Esophagus squamous epithelium (tissue), 5 donors: ENCODE measurements at regions not wholly inside any gene's neighbourhood (a gene's known extent, or its start where the extent isn't known, plus 50 kb on each side); places are given as distances from the start of the nearest gene placed in this dataset.

Experiments used
- DNase-seq: peaks from one replicate; lab custom pipeline; 2025; lab: John Stamatoyannopoulos, UW
- H3K27ac ChIP-seq, 4 donors: fragments of 200-600 bp; sonication (generic); one replicate each; pipeline ENCODE4 v1.5.1; 2016 to 2019; ENCODE audit warnings: mild to moderate bottlenecking in 1 of 4
- H3K27me3 ChIP-seq, 4 donors: fragments of 200-600 bp; sonication (generic); 1 replicate in 3 of 4; 2 replicates in 1 of 4; pipeline versions ENCODE4 v1.5.1 to v1.6.0; 2017 to 2021; ENCODE audit warnings: antibody characterized with exemption in 1 of 4
- H3K36me3 ChIP-seq, 3 donors: fragments of 200-600 bp; sonication (generic); one replicate each; pipeline ENCODE4 v1.5.1; 2016 to 2019
- H3K4me1 ChIP-seq, 3 donors: fragments of 200-600 bp; sonication (generic); one replicate each; pipeline ENCODE4 v1.5.1; 2017 to 2019
- H3K4me3 ChIP-seq, 4 donors: fragments of 200-600 bp; sonication (generic); 1 replicate in 3 of 4; 2 replicates in 1 of 4; pipeline ENCODE4 v1.5.1; 2016 to 2019; ENCODE audit warnings: mild to moderate bottlenecking in 2 of 4, moderate library complexity in 1 of 4
- H3K9me3 ChIP-seq, 3 donors: fragments of 200-600 bp; sonication (generic); one replicate each; pipeline ENCODE4 v1.5.1; 2016 to 2019
- POLR2A ChIP-seq, 4 donors: fragments of 450-650 bp; IDR thresholded peaks; one replicate each; pipeline ENCODE4 v1.6.1; 2017; ENCODE audit warnings: antibody characterized with exemption in 4 of 4, mild to moderate bottlenecking in 4 of 4, moderate library complexity in 3 of 4
- WGBS, 2 donors: methylation state at CpG; one replicate each; pipeline ENCODE4 v1.1.5; 2018; 5-methylcytosine and 5-hydroxymethylcytosine counted together
- intact Hi-C: fragments of 100-400 bp; cut with DNase I; formaldehyde crosslinking; loops from one replicate; pipeline ENCODE4 v1.15.0; 2022
- TF ChIP-seq, protein P1 (sequence below), 6 experiments: fragments of 450-650 bp in 4 of 6; fragments of 200-600 bp in 2 of 6; sonication (generic) in 2 of 6; IDR thresholded peaks; one replicate each; pipeline ENCODE4 v1.5.1; 2016 to 2019; ENCODE audit warnings: antibody characterized with exemption in 6 of 6, mild to moderate bottlenecking in 4 of 6, moderate library complexity in 4 of 6
- donor health status: DM: yes; HTN: yes; CAD: no.

DNA sequence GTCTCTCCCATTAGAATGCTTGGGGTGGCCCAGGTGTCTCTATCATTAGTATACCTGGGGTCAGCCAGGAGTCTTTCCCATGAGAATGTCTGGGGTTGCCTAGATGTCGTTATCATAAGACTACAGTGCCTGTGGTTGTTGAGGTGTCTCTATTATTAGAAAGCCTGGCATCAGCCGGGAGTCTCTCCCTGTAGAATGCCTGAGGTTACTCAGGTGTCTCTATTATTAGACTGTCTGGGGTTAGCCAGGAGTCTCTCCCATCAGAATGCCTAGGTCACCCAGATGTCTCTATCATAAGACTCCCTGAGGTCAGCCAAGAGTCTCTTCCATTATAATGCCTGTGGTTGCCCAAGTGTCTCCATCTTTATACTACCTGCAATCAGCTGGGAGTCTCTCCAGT is 1541.1 kb downstream of the UQCRFS1 start:
- H3K36me3 ChIP-seq, result no peaks in the 10 kb centered on the region
- intact Hi-C loops, result no loop called here
- H3K4me1 ChIP-seq, result no peaks in the 10 kb centered on the region
- no peaks in the 10 kb centered on the region for H3K27me3 ChIP-seq
- TF ChIP-seq, protein P1, sequence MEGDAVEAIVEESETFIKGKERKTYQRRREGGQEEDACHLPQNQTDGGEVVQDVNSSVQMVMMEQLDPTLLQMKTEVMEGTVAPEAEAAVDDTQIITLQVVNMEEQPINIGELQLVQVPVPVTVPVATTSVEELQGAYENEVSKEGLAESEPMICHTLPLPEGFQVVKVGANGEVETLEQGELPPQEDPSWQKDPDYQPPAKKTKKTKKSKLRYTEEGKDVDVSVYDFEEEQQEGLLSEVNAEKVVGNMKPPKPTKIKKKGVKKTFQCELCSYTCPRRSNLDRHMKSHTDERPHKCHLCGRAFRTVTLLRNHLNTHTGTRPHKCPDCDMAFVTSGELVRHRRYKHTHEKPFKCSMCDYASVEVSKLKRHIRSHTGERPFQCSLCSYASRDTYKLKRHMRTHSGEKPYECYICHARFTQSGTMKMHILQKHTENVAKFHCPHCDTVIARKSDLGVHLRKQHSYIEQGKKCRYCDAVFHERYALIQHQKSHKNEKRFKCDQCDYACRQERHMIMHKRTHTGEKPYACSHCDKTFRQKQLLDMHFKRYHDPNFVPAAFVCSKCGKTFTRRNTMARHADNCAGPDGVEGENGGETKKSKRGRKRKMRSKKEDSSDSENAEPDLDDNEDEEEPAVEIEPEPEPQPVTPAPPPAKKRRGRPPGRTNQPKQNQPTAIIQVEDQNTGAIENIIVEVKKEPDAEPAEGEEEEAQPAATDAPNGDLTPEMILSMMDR (IDR thresholded peaks at IDR 0.05), result no peak
- no peak for TF ChIP-seq POLR2A (IDR thresholded peaks at IDR 0.05)
- DNase-seq, result no peak
- peaks cover 0 to 67% (median 8%) of the 10 kb centered on the region in 3 donors for H3K9me3 ChIP-seq
- 0 to 55% methylated on average over 1 to 2 of the region's 2 CpGs for WGBS, 2 donors
- H3K27ac ChIP-seq, result no peak overlapping the region
- no peak overlapping the region for H3K4me3 ChIP-seq

DNA sequence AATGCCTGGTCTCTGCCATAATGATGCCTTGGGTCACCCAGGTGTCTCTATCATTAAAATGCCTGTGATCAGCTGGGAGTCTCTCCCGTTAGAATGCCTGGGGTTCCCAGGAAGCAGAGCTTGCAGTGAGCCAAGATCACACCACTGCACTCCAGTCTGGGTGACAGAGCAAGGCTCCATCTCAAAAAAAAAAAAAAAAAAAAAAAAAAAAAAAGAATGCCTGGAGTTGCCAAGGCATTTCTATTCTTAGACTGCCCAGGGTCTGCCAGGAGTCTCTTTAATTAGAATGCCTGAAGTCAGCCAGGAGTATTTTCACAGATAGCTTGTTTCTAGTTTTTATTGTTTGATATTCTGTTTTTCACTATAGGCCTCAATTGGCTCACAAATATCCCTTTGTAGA is 1552.5 kb downstream of the UQCRFS1 start:
- no peaks in the 10 kb centered on the region for H3K27me3 ChIP-seq
- no peak overlapping the region for H3K4me3 ChIP-seq
- no peak for TF ChIP-seq POLR2A (IDR thresholded peaks at IDR 0.05)
- TF ChIP-seq, protein P1 (IDR thresholded peaks at IDR 0.05), result no peak
- no peaks in the 10 kb centered on the region for H3K36me3 ChIP-seq
- intact Hi-C loops, result no loop called here
- DNase-seq, result no peak
- peaks cover 0 to 60% (median 23%) of the 10 kb centered on the region in 3 donors for H3K9me3 ChIP-seq
- no peak overlapping the region for H3K27ac ChIP-seq
- H3K4me1 ChIP-seq, result no peaks in the 10 kb centered on the region
- 9 to 10% methylated on average over 1 of the region's 1 CpG for WGBS, 2 donors

DNA sequence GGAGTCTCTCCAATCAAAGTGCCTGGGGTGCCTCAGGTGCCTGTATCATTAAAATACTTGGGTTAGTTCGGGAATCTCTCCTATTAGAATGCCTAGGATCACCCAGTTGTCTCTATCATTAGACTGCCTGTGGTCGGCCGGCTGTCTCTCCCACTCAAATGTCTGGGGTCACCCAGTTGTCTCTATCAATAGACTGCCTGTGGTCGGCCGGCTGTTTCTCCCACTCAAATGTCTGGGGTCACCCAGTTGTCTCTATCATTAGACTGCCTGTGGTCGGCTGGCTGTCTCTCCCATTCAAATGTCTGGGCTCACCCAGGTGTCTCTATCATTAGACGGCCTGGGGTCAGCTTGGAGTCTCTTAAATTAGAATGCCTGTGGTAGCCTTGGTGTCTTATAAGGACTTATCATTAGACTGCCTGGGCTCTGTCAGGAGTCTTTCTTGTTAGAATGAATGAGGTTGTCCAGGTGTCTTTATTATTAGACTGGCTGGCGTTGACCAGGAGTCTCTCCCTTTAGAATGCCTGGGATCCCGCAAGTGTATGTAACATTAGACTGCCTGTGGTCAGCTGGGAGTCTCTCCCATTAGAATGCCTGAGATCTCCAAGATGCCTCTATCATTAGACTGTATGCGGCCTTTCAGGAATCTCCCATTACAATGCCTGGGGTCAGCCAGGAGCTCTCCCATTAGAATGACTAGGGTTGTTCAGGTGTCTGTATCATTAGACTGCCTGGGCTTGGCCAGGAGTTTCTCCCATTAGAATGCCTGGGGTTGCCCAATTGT is 1555.5 kb downstream of the UQCRFS1 start:
- intact Hi-C loops, result no loop called here
- Histone ChIP-seq H3K27ac (no peak overlapping the region), H3K4me3 (no peak overlapping the region), H3K4me1 (no peaks in the 10 kb centered on the region), H3K27me3 (no peaks in the 10 kb centered on the region), H3K9me3 (peaks cover 0 to 78% (median 23%) of the 10 kb centered on the region in 3 donors), H3K36me3 (no peaks in the 10 kb centered on the region)
- DNase-seq, result no peak
- 71 to 74% methylated on average over 8 to 10 of the region's 10 CpGs for WGBS, 2 donors
- TF ChIP-seq, protein P1 (IDR thresholded peaks at IDR 0.05), result no peak
- no peak for TF ChIP-seq POLR2A (IDR thresholded peaks at IDR 0.05)

DNA sequence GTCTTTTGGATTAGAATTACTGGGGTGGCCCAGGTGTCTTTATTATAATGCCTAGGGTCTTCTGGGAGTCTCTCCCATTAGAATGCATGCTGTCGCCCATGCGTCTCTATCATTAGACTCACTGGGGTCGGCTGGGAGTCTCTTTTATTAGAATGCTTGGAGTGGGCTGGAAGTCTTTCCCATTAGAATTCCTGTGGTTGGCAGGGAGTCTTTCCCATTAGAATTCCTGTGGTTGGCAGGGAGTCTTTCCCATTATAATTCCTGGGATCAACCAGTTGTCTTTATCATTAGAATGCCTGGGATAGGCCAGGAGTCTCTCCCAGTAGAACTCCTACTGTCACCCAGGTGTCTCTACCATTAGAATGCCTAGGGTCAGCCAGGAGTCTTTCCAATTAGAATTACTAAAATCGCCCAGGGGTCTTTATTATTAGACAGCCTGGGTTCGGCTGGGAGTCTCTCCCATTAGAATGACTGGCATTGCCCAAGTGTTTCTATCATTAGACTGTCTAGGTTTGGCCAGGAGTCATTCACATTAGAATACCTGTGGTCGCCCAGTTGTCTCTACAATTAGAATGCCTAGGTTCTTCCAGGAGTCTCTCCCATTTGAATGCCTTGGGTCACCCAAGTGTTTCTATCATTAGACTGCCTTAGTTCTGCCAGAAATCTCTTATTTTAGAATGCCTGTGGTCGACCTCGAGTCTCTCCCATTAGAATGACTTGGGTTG is 1558.5 kb downstream of the UQCRFS1 start:
- H3K27me3 ChIP-seq, result no peaks in the 10 kb centered on the region
- no peak for TF ChIP-seq POLR2A (IDR thresholded peaks at IDR 0.05)
- TF ChIP-seq, protein P1 (IDR thresholded peaks at IDR 0.05), result no peak
- H3K36me3 ChIP-seq, result no peaks in the 10 kb centered on the region
- DNase-seq, result no peak
- H3K9me3 ChIP-seq, result peaks cover 0 to 94% (median 22%) of the 10 kb centered on the region in 3 donors
- H3K27ac ChIP-seq, result no peak overlapping the region
- intact Hi-C loops, result no loop called here
- no peaks in the 10 kb centered on the region for H3K4me1 ChIP-seq
- 38 to 60% methylated on average over 6 to 8 of the region's 8 CpGs for WGBS, 2 donors
- H3K4me3 ChIP-seq, result no peak overlapping the region

DNA sequence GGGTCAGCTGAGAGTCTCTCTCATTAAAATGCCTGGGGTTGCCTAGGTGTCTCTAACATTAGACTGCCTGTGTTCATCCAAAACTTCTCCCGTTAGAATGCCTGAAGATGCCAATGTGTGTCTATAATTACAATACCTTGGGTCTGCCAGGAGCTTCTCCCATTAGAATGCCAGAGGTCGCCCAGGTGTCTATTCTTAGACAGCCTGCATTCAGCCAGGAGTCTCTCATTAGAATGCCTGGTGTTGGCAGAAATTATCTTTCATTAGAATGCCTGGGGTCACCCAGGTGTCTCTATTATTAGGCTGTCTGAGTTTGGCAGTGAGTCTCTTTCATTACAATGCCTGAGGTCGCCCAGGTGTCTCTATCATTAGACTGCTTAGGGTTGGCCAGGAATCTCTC is 1560.2 kb downstream of the UQCRFS1 start:
- Histone ChIP-seq H3K27me3 (no peaks in the 10 kb centered on the region), H3K4me1 (no peaks in the 10 kb centered on the region), H3K9me3 (peaks cover 0 to 92% (median 12%) of the 10 kb centered on the region in 3 donors), H3K36me3 (no peaks in the 10 kb centered on the region), H3K27ac (no peak overlapping the region), H3K4me3 (no peak overlapping the region)
- intact Hi-C loops, result no loop called here
- no peak for DNase-seq
- TF ChIP-seq POLR2A (IDR thresholded peaks at IDR 0.05), result no peak
- TF ChIP-seq, protein P1 (IDR thresholded peaks at IDR 0.05), result no peak
- 17 to 43% methylated on average over 1 to 3 of the region's 3 CpGs for WGBS, 2 donors
